ENCODE measurements at regions not wholly inside any gene's neighbourhood (a gene's known extent, or its start where the extent isn't known, plus 50 kb on each side); places are given as distances from the start of the nearest gene placed in this dataset.

DNA sequence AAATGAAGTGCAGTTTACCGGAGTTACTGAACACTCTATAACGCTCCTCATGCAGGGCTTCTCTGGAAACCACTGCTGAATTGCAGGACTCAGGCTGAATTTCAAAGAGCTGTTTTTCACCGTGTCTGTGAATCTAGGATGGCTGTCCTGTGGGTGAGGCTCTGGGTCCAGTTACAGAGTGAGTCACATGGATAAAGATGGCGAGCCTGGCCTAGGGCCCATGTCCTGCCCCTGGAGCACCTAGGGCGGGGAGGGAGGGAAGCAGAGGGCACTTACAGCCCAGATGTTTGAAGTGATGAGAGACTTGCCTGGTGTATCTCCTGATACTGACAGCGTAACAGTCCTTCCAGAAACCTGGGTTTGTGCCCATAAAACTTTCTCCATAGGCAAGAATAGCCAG is 583.0 kb downstream of the IRS1 start:
- Mint-ChIP-seq H3K4me3 (ENCODE audit: low read depth, unreplicated experiment) (no peak overlapping the region), H3K36me3 (ENCODE audit: insufficient read depth, unreplicated experiment) (no peaks in the 10 kb centered on the region), H3K27ac (ENCODE audit: unreplicated experiment) (no peak overlapping the region), H3K4me1 (ENCODE audit: low read depth, unreplicated experiment) (no peaks in the 10 kb centered on the region), H3K9me3 (ENCODE audit: low read depth, unreplicated experiment) (no peaks in the 10 kb centered on the region), H3K27me3 (ENCODE audit: unreplicated experiment) (no peaks in the 10 kb centered on the region)
- TF ChIP-seq, protein P1, sequence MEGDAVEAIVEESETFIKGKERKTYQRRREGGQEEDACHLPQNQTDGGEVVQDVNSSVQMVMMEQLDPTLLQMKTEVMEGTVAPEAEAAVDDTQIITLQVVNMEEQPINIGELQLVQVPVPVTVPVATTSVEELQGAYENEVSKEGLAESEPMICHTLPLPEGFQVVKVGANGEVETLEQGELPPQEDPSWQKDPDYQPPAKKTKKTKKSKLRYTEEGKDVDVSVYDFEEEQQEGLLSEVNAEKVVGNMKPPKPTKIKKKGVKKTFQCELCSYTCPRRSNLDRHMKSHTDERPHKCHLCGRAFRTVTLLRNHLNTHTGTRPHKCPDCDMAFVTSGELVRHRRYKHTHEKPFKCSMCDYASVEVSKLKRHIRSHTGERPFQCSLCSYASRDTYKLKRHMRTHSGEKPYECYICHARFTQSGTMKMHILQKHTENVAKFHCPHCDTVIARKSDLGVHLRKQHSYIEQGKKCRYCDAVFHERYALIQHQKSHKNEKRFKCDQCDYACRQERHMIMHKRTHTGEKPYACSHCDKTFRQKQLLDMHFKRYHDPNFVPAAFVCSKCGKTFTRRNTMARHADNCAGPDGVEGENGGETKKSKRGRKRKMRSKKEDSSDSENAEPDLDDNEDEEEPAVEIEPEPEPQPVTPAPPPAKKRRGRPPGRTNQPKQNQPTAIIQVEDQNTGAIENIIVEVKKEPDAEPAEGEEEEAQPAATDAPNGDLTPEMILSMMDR (IDR thresholded peaks at IDR 0.05; ENCODE audit: unreplicated experiment) = no peak
- intact Hi-C loops (cut with micrococcal nuclease; ENCODE audit: unreplicated experiment) = no loop called here
- DNase-seq = no peak
- BruUV-seq (replicated peaks) = no TSS peak
- CTCF ChIA-PET = interaction anchor here (0.6 kb wide), 1 partner anchor 527 kb away, joined by 3 read pairs; no protein-coding TSS in a partner anchor

DNA sequence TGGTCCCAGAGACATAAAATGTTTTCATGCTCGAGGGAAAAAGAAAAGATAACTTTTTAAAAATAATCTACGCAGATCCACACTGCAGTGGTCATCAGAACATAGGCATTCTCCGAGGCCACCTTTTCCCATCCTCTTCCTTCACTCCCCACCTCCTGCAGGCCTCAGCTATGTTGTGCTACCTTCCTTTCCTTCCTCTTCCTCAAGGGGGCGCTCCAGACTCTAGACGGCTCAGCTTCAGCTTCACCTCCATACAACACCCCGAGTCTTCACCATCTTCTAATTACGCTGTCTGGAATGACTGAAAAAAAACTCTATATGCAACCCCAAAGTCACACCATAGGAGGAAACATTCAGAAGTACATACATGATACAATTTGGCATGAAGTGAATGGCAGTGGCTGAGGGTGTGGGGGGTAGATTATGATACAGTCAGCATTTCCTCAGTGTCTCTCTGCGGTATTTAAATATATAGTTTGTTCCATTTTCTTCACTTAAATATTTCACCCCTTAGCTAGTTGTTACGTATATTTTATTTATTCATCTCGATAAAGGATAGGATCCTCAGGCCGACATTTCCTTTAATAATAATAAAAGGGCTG is 583.6 kb downstream of the IRS1 start:
- intact Hi-C loops (cut with micrococcal nuclease; ENCODE audit: unreplicated experiment) = no loop called here
- Mint-ChIP-seq H3K27me3 (ENCODE audit: unreplicated experiment) (no peaks in the 10 kb centered on the region), H3K9me3 (ENCODE audit: low read depth, unreplicated experiment) (no peaks in the 10 kb centered on the region), H3K4me3 (ENCODE audit: low read depth, unreplicated experiment) (no peak overlapping the region), H3K36me3 (ENCODE audit: insufficient read depth, unreplicated experiment) (no peaks in the 10 kb centered on the region), H3K27ac (ENCODE audit: unreplicated experiment) (no peak overlapping the region), H3K4me1 (ENCODE audit: low read depth, unreplicated experiment) (no peaks in the 10 kb centered on the region)
- TF ChIP-seq, protein P1 (IDR thresholded peaks at IDR 0.05; ENCODE audit: unreplicated experiment) = peak; percentile 54
- no TSS peak for BruUV-seq (replicated peaks)
- CTCF ChIA-PET = interaction anchor here (0.9 to 1.0 kb wide), 2 partner anchors 434 to 587 kb away, joined by 3 to 4 read pairs; no protein-coding TSS in a partner anchor
- DNase-seq = peak; percentile 60

- Mint-ChIP-seq H3K9me3 (ENCODE audit: low read depth, unreplicated experiment) (no peaks in the 10 kb centered on the region), H3K36me3 (ENCODE audit: insufficient read depth, unreplicated experiment) (no peaks in the 10 kb centered on the region), H3K4me1 (ENCODE audit: low read depth, unreplicated experiment) (no peaks in the 10 kb centered on the region), H3K27me3 (ENCODE audit: unreplicated experiment) (no peaks in the 10 kb centered on the region), H3K4me3 (ENCODE audit: low read depth, unreplicated experiment) (no peak overlapping the region), H3K27ac (ENCODE audit: unreplicated experiment) (no peak overlapping the region)
- TF ChIP-seq, protein P1 (IDR thresholded peaks at IDR 0.05; ENCODE audit: unreplicated experiment) = no peak
- BruUV-seq (replicated peaks) = no TSS peak
- CTCF ChIA-PET = interaction anchor here (0.7 to 0.9 kb wide), 2 partner anchors 27 to 151 kb away, joined by 3 to 5 read pairs; no protein-coding TSS in a partner anchor
- no peak for DNase-seq
- intact Hi-C loops (cut with micrococcal nuclease; ENCODE audit: unreplicated experiment) = no loop called here
Measured at GRCh38 chr2:226213717-226214116, 585.9 kb downstream of the IRS1 start.

DNA sequence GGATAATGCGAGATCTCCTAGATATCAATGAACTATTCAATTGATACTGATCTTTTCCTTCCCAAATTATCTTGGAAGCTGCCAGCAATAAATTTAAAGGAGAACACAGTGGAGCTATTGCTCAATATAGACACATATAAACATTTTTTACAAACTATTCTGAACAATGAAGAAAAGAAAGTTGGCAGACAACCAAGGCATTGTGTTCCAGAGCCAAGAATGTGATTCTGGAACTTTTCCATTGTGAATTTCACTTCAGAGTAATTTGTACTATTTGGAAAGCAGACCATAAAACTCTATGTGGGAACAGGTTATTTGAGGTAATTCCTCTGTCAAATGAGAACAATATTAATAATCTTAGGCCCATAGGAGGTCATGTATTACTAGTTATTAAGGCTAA is 588.2 kb downstream of the IRS1 start:
- Mint-ChIP-seq H3K9me3 (ENCODE audit: low read depth, unreplicated experiment) (no peaks in the 10 kb centered on the region), H3K27me3 (ENCODE audit: unreplicated experiment) (no peaks in the 10 kb centered on the region), H3K4me3 (ENCODE audit: low read depth, unreplicated experiment) (no peak overlapping the region), H3K4me1 (ENCODE audit: low read depth, unreplicated experiment) (no peaks in the 10 kb centered on the region), H3K36me3 (ENCODE audit: insufficient read depth, unreplicated experiment) (no peaks in the 10 kb centered on the region), H3K27ac (ENCODE audit: unreplicated experiment) (no peak overlapping the region)
- BruUV-seq (replicated peaks) = no TSS peak
- TF ChIP-seq, protein P1 (IDR thresholded peaks at IDR 0.05; ENCODE audit: unreplicated experiment) = no peak
- peak; percentile 3 for DNase-seq
- CTCF ChIA-PET = no interaction called here
- intact Hi-C loops (cut with micrococcal nuclease; ENCODE audit: unreplicated experiment) = no loop called here

All from Calu3 (cell line).